ENCODE measurements at regions not wholly inside any gene's neighbourhood (a gene's known extent, or its start where the extent isn't known, plus 50 kb on each side); places are given as distances from the start of the nearest gene placed in this dataset.

- DNase-seq, result no peak
- Histone ChIP-seq H3K27ac (no peak overlapping the region), H3K27me3 (no peaks in the 10 kb centered on the region), H3K9me3 (no peaks in the 10 kb centered on the region), H3K36me3 (no peaks in the 10 kb centered on the region), H3K4me3 (no peak overlapping the region), H3K4me1 (no peaks in the 10 kb centered on the region)
- TF ChIP-seq POLR2AphosphoS5 (IDR thresholded peaks at IDR 0.05) (no peak), EP300 (IDR thresholded peaks at IDR 0.05; ENCODE audit: low read depth) (no peak), POLR2A (IDR thresholded peaks at IDR 0.05) (no peak)
- TF ChIP-seq, protein P1, sequence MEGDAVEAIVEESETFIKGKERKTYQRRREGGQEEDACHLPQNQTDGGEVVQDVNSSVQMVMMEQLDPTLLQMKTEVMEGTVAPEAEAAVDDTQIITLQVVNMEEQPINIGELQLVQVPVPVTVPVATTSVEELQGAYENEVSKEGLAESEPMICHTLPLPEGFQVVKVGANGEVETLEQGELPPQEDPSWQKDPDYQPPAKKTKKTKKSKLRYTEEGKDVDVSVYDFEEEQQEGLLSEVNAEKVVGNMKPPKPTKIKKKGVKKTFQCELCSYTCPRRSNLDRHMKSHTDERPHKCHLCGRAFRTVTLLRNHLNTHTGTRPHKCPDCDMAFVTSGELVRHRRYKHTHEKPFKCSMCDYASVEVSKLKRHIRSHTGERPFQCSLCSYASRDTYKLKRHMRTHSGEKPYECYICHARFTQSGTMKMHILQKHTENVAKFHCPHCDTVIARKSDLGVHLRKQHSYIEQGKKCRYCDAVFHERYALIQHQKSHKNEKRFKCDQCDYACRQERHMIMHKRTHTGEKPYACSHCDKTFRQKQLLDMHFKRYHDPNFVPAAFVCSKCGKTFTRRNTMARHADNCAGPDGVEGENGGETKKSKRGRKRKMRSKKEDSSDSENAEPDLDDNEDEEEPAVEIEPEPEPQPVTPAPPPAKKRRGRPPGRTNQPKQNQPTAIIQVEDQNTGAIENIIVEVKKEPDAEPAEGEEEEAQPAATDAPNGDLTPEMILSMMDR (IDR thresholded peaks at IDR 0.05), result no peak
- in situ Hi-C loops (cut with MboI; ENCODE audit: low pct_ligation_motif_present in 1 of 4, low pct_unique_long_range_greater_than_20kb in 1 of 4, low sequenced_read_pairs in 3 of 4), result no loop called here
- intact Hi-C loops (cut with DNase I; ENCODE audit: low total_unique reads), result no loop called here
Observed at GRCh38 chr6:50102676-50103075, 52.9 kb upstream of the DEFB112 start.

DNA sequence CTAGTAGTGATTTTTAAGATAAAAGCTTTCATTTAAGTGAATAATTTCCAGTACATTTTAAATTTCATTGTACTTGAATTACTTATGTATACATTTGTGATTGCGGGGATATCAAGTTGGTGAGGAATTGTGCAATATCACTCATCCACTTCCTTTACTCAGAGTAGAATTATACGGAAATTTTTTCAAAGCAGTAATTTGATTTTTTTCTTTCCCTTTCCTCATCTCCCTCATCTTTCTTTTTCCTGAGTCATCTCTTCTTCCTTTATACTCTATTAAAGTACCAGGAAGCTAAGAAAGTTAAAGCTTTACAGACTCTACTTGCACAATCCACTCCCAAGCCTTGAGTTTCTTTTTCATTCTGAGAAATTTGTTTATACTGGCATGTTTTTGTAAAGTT lies 60.9 kb upstream of the DEFB112 start:
- Histone ChIP-seq H3K36me3 (no peaks in the 10 kb centered on the region), H3K27ac (no peak overlapping the region), H3K9me3 (no peaks in the 10 kb centered on the region), H3K27me3 (no peaks in the 10 kb centered on the region), H3K4me1 (no peaks in the 10 kb centered on the region), H3K4me3 (no peak overlapping the region)
- in situ Hi-C loops (cut with MboI; ENCODE audit: low pct_ligation_motif_present in 1 of 4, low pct_unique_long_range_greater_than_20kb in 1 of 4, low sequenced_read_pairs in 3 of 4) (no loop called here), intact Hi-C loops (cut with DNase I; ENCODE audit: low total_unique reads) (no loop called here)
- WGBS, 2 donors (ENCODE audit: low coverage in 1 of 2), result 74 to 83% methylated on average over 2 of the region's 2 CpGs
- DNase-seq, result no peak
- TF ChIP-seq EP300 (IDR thresholded peaks at IDR 0.05; ENCODE audit: low read depth) (no peak), POLR2A (IDR thresholded peaks at IDR 0.05) (no peak), POLR2AphosphoS5 (IDR thresholded peaks at IDR 0.05) (no peak)
- TF ChIP-seq, protein P1 (IDR thresholded peaks at IDR 0.05), result no peak

GRCh38 chr6:50112981-50113857 lies 63.5 kb upstream of the DEFB112 start:
- intact Hi-C loops (cut with DNase I; ENCODE audit: low total_unique reads) (no loop called here), in situ Hi-C loops (cut with MboI; ENCODE audit: low pct_ligation_motif_present in 1 of 4, low pct_unique_long_range_greater_than_20kb in 1 of 4, low sequenced_read_pairs in 3 of 4) (no loop called here)
- no peaks in the 10 kb centered on the region for H3K9me3 ChIP-seq
- no peaks in the 10 kb centered on the region for H3K4me1 ChIP-seq
- no peak for DNase-seq
- no peak overlapping the region for H3K4me3 ChIP-seq
- 67 to 73% methylated on average over 4 to 8 of the region's 8 CpGs for WGBS, 2 donors (ENCODE audit: low coverage in 1 of 2)
- no peak for TF ChIP-seq EP300 (IDR thresholded peaks at IDR 0.05; ENCODE audit: low read depth)
- TF ChIP-seq, protein P1 (IDR thresholded peaks at IDR 0.05), result no peak
- TF ChIP-seq POLR2AphosphoS5 (IDR thresholded peaks at IDR 0.05), result no peak
- TF ChIP-seq POLR2A (IDR thresholded peaks at IDR 0.05), result no peak
- no peak overlapping the region for H3K27ac ChIP-seq
- H3K36me3 ChIP-seq, result no peaks in the 10 kb centered on the region
- no peaks in the 10 kb centered on the region for H3K27me3 ChIP-seq

- Histone ChIP-seq H3K27ac (no peak overlapping the region), H3K9me3 (no peaks in the 10 kb centered on the region), H3K27me3 (no peaks in the 10 kb centered on the region), H3K4me1 (no peaks in the 10 kb centered on the region), H3K36me3 (no peaks in the 10 kb centered on the region), H3K4me3 (no peak overlapping the region)
- TF ChIP-seq POLR2AphosphoS5 (IDR thresholded peaks at IDR 0.05) (no peak), EP300 (IDR thresholded peaks at IDR 0.05; ENCODE audit: low read depth) (no peak), POLR2A (IDR thresholded peaks at IDR 0.05) (no peak)
- TF ChIP-seq, protein P1 (IDR thresholded peaks at IDR 0.05), result no peak
- WGBS, 2 donors (ENCODE audit: low coverage in 1 of 2), result 70 to 79% methylated on average over 2 of the region's 2 CpGs
- in situ Hi-C loops (cut with MboI; ENCODE audit: low pct_ligation_motif_present in 1 of 4, low pct_unique_long_range_greater_than_20kb in 1 of 4, low sequenced_read_pairs in 3 of 4) (no loop called here), intact Hi-C loops (cut with DNase I; ENCODE audit: low total_unique reads) (no loop called here)
- no peak for DNase-seq
Observed at GRCh38 chr6:50116390-50116789, 66.7 kb upstream of the DEFB112 start.
